HepG2 (cell line): ENCODE measurements at regions not wholly inside any gene's neighbourhood (a gene's known extent, or its start where the extent isn't known, plus 50 kb on each side); places are given as distances from the start of the nearest gene placed in this dataset.

ENCODE experiments used
- MYNN ChIP-seq: sonication (generic); formaldehyde crosslinking; IDR thresholded peaks from 2 replicates; pipeline ENCODE4 v1.4.0; 2020; ENCODE audit warnings: mild to moderate bottlenecking, low read depth, missing genetic modification reagents
- POLR2A ChIP-seq, 2 experiments: IDR thresholded peaks; 2 replicates each; pipeline ENCODE4 v1.6.1; 2011; ENCODE audit warnings: low read depth in 2 of 2, low read length in 2 of 2, mild to moderate bottlenecking in 1 of 2, moderate library complexity in 1 of 2; ENCODE audit not compliant: insufficient read depth in 1 of 2
- TAF1 ChIP-seq: sonication (generic); formaldehyde crosslinking; IDR thresholded peaks from 2 replicates; pipeline ENCODE4 v1.4.0; 2020; ENCODE audit warnings: missing genetic modification reagents
- ZNF616 ChIP-seq: sonication (generic); formaldehyde crosslinking; IDR thresholded peaks from 2 replicates; pipeline ENCODE4 v1.5.0; 2020; ENCODE audit warnings: low read depth, mild to moderate bottlenecking, missing genetic modification reagents
- TF ChIP-seq, protein P1 (sequence below): sonication (generic); formaldehyde crosslinking; IDR thresholded peaks from 2 replicates; pipeline ENCODE4 v1.4.0; 2020; ENCODE audit warnings: missing genetic modification reagents, borderline replicate concordance
- TF ChIP-seq, protein P2 (sequence below): sonication (generic); formaldehyde crosslinking; IDR thresholded peaks from 2 replicates; pipeline ENCODE4 v1.8.0; 2022; ENCODE audit warnings: mild to moderate bottlenecking, missing genetic modification reagents
- TF ChIP-seq, protein P3 (sequence below): sonication (generic); formaldehyde crosslinking; IDR thresholded peaks from 2 replicates; pipeline ENCODE4 v1.5.0; 2020; ENCODE audit warnings: mild to moderate bottlenecking, missing genetic modification reagents, moderate library complexity

DNA sequence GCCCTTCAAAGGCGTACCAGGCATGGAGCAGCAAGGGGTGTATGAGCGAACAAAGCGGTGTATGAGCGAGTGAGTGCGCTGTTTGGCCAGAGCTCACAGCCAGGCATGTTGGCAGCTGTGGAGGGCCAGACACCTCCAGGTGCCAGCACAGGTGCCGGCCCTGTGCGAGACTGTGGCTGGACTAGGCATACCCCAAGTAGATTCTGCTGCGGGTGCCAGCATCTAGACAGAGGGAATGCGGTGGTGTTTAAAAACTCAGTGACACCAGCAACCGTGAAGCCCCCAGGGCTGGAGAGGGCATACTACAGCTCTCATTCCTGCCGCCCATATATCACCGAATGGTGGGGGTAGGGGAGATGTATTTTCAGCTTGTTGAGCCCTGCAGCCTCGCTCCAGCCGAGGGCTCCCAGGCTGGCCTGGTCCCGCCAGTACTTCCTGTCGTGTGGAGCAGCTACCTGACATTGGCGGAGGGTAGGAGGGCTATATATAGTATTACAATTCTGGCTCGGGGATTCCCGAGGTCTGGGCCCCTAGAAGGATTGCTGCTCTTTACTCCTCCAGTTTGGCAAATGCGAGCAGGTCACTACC, 1829.6 kb upstream of the NUDT12 start:
- TF ChIP-seq TAF1 (CRISPR knock-in tag) (no peak), ZNF616 (CRISPR knock-in tag) (no peak), MYNN (CRISPR knock-in tag) (no peak), POLR2A (IDR thresholded peaks at IDR 0.05; ENCODE audit: insufficient read depth in 1 of 2, low read depth in 2 of 2, low read length in 2 of 2) (no peak)
- TF ChIP-seq, protein P1, sequence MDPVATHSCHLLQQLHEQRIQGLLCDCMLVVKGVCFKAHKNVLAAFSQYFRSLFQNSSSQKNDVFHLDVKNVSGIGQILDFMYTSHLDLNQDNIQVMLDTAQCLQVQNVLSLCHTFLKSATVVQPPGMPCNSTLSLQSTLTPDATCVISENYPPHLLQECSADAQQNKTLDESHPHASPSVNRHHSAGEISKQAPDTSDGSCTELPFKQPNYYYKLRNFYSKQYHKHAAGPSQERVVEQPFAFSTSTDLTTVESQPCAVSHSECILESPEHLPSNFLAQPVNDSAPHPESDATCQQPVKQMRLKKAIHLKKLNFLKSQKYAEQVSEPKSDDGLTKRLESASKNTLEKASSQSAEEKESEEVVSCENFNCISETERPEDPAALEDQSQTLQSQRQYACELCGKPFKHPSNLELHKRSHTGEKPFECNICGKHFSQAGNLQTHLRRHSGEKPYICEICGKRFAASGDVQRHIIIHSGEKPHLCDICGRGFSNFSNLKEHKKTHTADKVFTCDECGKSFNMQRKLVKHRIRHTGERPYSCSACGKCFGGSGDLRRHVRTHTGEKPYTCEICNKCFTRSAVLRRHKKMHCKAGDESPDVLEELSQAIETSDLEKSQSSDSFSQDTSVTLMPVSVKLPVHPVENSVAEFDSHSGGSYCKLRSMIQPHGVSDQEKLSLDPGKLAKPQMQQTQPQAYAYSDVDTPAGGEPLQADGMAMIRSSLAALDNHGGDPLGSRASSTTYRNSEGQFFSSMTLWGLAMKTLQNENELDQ, result no peak
- TF ChIP-seq, protein P2, sequence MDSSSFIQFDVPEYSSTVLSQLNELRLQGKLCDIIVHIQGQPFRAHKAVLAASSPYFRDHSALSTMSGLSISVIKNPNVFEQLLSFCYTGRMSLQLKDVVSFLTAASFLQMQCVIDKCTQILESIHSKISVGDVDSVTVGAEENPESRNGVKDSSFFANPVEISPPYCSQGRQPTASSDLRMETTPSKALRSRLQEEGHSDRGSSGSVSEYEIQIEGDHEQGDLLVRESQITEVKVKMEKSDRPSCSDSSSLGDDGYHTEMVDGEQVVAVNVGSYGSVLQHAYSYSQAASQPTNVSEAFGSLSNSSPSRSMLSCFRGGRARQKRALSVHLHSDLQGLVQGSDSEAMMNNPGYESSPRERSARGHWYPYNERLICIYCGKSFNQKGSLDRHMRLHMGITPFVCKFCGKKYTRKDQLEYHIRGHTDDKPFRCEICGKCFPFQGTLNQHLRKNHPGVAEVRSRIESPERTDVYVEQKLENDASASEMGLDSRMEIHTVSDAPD (CRISPR knock-in tag), result no peak
- TF ChIP-seq, protein P3, sequence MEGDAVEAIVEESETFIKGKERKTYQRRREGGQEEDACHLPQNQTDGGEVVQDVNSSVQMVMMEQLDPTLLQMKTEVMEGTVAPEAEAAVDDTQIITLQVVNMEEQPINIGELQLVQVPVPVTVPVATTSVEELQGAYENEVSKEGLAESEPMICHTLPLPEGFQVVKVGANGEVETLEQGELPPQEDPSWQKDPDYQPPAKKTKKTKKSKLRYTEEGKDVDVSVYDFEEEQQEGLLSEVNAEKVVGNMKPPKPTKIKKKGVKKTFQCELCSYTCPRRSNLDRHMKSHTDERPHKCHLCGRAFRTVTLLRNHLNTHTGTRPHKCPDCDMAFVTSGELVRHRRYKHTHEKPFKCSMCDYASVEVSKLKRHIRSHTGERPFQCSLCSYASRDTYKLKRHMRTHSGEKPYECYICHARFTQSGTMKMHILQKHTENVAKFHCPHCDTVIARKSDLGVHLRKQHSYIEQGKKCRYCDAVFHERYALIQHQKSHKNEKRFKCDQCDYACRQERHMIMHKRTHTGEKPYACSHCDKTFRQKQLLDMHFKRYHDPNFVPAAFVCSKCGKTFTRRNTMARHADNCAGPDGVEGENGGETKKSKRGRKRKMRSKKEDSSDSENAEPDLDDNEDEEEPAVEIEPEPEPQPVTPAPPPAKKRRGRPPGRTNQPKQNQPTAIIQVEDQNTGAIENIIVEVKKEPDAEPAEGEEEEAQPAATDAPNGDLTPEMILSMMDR, result no peak
